ENCODE measurements at regions not wholly inside any gene's neighbourhood (a gene's known extent, or its start where the extent isn't known, plus 50 kb on each side); places are given as distances from the start of the nearest gene placed in this dataset.

DNA sequence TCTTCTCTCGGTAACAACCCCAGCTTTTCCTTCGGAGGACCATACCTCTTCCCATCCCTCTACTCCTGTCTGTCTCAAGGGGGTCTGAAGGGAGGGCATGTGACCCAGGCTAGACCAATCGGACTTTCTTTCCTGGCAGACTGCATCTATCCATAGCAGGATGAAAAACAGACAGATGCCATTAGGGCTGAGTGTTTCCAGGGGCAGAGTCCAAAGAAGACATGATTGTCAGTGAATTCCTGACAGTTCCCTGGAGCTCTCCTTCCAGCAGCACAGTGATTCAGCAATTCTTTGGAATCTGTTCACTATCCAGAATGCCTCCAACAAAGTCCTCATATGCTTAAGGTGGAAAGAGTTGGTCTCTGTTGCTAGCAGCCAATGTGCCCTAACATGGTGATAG lies 189.8 kb downstream of the KCTD12 start:
- TF ChIP-seq, protein P1, sequence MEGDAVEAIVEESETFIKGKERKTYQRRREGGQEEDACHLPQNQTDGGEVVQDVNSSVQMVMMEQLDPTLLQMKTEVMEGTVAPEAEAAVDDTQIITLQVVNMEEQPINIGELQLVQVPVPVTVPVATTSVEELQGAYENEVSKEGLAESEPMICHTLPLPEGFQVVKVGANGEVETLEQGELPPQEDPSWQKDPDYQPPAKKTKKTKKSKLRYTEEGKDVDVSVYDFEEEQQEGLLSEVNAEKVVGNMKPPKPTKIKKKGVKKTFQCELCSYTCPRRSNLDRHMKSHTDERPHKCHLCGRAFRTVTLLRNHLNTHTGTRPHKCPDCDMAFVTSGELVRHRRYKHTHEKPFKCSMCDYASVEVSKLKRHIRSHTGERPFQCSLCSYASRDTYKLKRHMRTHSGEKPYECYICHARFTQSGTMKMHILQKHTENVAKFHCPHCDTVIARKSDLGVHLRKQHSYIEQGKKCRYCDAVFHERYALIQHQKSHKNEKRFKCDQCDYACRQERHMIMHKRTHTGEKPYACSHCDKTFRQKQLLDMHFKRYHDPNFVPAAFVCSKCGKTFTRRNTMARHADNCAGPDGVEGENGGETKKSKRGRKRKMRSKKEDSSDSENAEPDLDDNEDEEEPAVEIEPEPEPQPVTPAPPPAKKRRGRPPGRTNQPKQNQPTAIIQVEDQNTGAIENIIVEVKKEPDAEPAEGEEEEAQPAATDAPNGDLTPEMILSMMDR (optimal IDR thresholded peaks at IDR 0.05 in 1 of 3, IDR thresholded peaks at IDR 0.05 in 1 of 3, conservative IDR thresholded peaks at IDR 0.05 in 1 of 3; ENCODE audit: extremely low read depth in 1 of 3, insufficient read depth in 2 of 3, low read length in 3 of 3): no peak
- no peak for TF ChIP-seq EZH2 (IDR thresholded peaks at IDR 0.05; ENCODE audit: low read length)
